SK-N-SH (cell line): ENCODE measurements at regions not wholly inside any gene's neighbourhood (a gene's known extent, or its start where the extent isn't known, plus 50 kb on each side); places are given as distances from the start of the nearest gene placed in this dataset.

ENCODE experiments used
- CTCF ChIA-PET: fragments of 300-600, 350-600 bp; formaldehyde crosslinking; extraction: SDS; loops from one replicate; lab custom pipeline; 2021; lab: Yijun Ruan, JAX
- POLR2A ChIA-PET: fragments of 350-600 bp; sonication (Branson Sonifier 250); formaldehyde crosslinking; extraction: SDS; loops from one replicate; lab custom pipeline; 2020; ENCODE audit warnings: antibody characterized with exemption, inconsistent platforms; lab: Yijun Ruan, JAX
- DNase-seq: peaks from one replicate; pipeline ENCODE4 v3.0.0; 2012
- H2AFZ ChIP-seq: fragments of 200-600 bp; sonication (generic); 2 replicates; pipeline ENCODE4 v1.8.1; 2016; ENCODE audit warnings: antibody characterized with exemption, mild to moderate bottlenecking, low read depth
- H3F3A ChIP-seq: fragments of 200-600 bp; sonication (generic); replicated peaks from 2 replicates; pipeline ENCODE3; 2016; ENCODE audit warnings: antibody characterized with exemption, mild to moderate bottlenecking; ENCODE audit not compliant: insufficient read depth
- H3K27ac ChIP-seq, 2 experiments: fragments of 200-500 bp in 1 of 2; fragments of 200-600 bp in 1 of 2; sonication (Bioruptor generic) in 1 of 2; sonication (generic), shearing (Covaris generic) in 1 of 2; 2 replicates each; pipeline versions ENCODE4 v1.5.1 to v1.6.1; 2014 to 2016; ENCODE audit warnings: low read depth in 2 of 2, inconsistent platforms in 1 of 2, low read length in 1 of 2, mild to moderate bottlenecking in 1 of 2, mixed read lengths in 1 of 2
- H3K27me3 ChIP-seq: fragments of 200-600 bp; sonication (generic), shearing (Covaris generic); 2 replicates; pipeline ENCODE4 v1.6.1; 2016; ENCODE audit warnings: mixed run types; ENCODE audit not compliant: insufficient read depth
- H3K36me3 ChIP-seq, 2 experiments: fragments of 200-500 bp in 1 of 2; fragments of 200-600 bp in 1 of 2; sonication (Bioruptor generic) in 1 of 2; sonication (generic) in 1 of 2; replicated peaks in 1 of 2; 2 replicates each; pipeline versions ENCODE3 to v1.5.1; 2014 to 2016; ENCODE audit warnings: low read length in 1 of 2, mild to moderate bottlenecking in 1 of 2; ENCODE audit not compliant: insufficient read depth in 2 of 2, control insufficient read depth in 1 of 2
- H3K4me1 ChIP-seq, 2 experiments: fragments of 200-500 bp in 1 of 2; fragments of 200-600 bp in 1 of 2; sonication (Bioruptor generic) in 1 of 2; sonication (generic), shearing (Covaris generic) in 1 of 2; 2 replicates each; pipeline versions ENCODE4 v1.5.1 to v1.6.1; 2014 to 2016; ENCODE audit warnings: low read depth in 1 of 2, low read length in 1 of 2, mixed run types in 1 of 2; ENCODE audit not compliant: insufficient read depth in 2 of 2, control insufficient read depth in 1 of 2
- H3K4me2 ChIP-seq: fragments of 200-600 bp; sonication (generic), shearing (Covaris generic); 2 replicates; pipeline ENCODE4 v1.6.1; 2017; ENCODE audit warnings: mixed run types
- H3K4me3 ChIP-seq, 2 experiments: fragments of 200-500 bp in 1 of 2; fragments of 200-600 bp in 1 of 2; sonication (Bioruptor generic) in 1 of 2; sonication (generic), shearing (Covaris generic) in 1 of 2; 2 replicates each; pipeline versions ENCODE4 v1.5.1 to v1.8.1; 2014 to 2016; ENCODE audit warnings: low read depth in 2 of 2, inconsistent platforms in 1 of 2, low read length in 1 of 2, mild to moderate bottlenecking in 1 of 2, mixed read lengths in 1 of 2, moderate library complexity in 1 of 2
- H3K79me2 ChIP-seq: fragments of 200-600 bp; sonication (generic); 2 replicates; pipeline ENCODE4 v1.8.1; 2017; ENCODE audit warnings: mild to moderate bottlenecking; ENCODE audit not compliant: insufficient read depth
- H3K9ac ChIP-seq: fragments of 200-600 bp; sonication (generic); 2 replicates; pipeline ENCODE4 v1.6.1; 2017; ENCODE audit warnings: mixed run types
- H3K9me2 ChIP-seq: fragments of 200-600 bp; sonication (generic); 2 replicates; pipeline ENCODE4 v1.6.1; 2017; ENCODE audit warnings: mixed run types
- H3K9me3 ChIP-seq: fragments of 200-600 bp; sonication (generic); 2 replicates; pipeline ENCODE4 v1.6.1; 2017; ENCODE audit warnings: mixed run types, mild to moderate bottlenecking, moderate library complexity
- H4K20me1 ChIP-seq: fragments of 200-600 bp; sonication (generic); 2 replicates; pipeline ENCODE4 v1.6.1; 2017; ENCODE audit warnings: mild to moderate bottlenecking, mixed run types; ENCODE audit not compliant: insufficient read depth
- CTCF ChIP-seq: fragments of 200-600 bp; sonication (generic); IDR thresholded peaks from 2 replicates; pipeline ENCODE4 v1.6.1; 2017; ENCODE audit warnings: antibody characterized with exemption, mild to moderate bottlenecking, moderate library complexity
- ELF1 ChIP-seq: IDR thresholded peaks from 2 replicates; pipeline ENCODE4 v1.4.0; 2012
- EZH2phosphoT487 ChIP-seq: fragments of 200-600 bp; sonication (generic); IDR thresholded peaks from 2 replicates; pipeline ENCODE4 v1.6.1; 2017; ENCODE audit warnings: low read depth, mixed run types, mild to moderate bottlenecking, antibody characterized with exemption, moderate library complexity, borderline replicate concordance
- FOSL2 ChIP-seq: IDR thresholded peaks from 2 replicates; pipeline ENCODE4 v1.4.0; 2012; ENCODE audit warnings: low read depth, mild to moderate bottlenecking, moderate library complexity, borderline replicate concordance
- FOXJ3 ChIP-seq: sonication (generic); formaldehyde crosslinking; IDR thresholded peaks from 2 replicates; pipeline ENCODE4 v1.5.1; 2020; ENCODE audit warnings: mild to moderate bottlenecking, missing genetic modification reagents
- GABPA ChIP-seq: IDR thresholded peaks from 2 replicates; pipeline ENCODE4 v1.4.0; 2012; ENCODE audit warnings: low read depth, mild to moderate bottlenecking
- GATA2 ChIP-seq: sonication (generic); formaldehyde crosslinking; IDR thresholded peaks from 2 replicates; pipeline ENCODE4 v1.5.0; 2020; ENCODE audit warnings: mild to moderate bottlenecking, missing genetic modification reagents
- JUND ChIP-seq: IDR thresholded peaks from 2 replicates; pipeline ENCODE4 v1.4.0; 2012
- MEF2A ChIP-seq: IDR thresholded peaks from 2 replicates; pipeline ENCODE4 v1.4.0; 2012; ENCODE audit warnings: low read depth, borderline replicate concordance
- NFIC ChIP-seq: IDR thresholded peaks from 2 replicates; pipeline ENCODE4 v1.4.0; 2012; ENCODE audit warnings: borderline replicate concordance
- NRF1 ChIP-seq: IDR thresholded peaks from 2 replicates; pipeline ENCODE4 v1.6.1; 2012; ENCODE audit warnings: low read depth, mild to moderate bottlenecking, low read length
- POLR2AphosphoS5 ChIP-seq: IDR thresholded peaks from 2 replicates; pipeline ENCODE4 v1.6.1; 2012; ENCODE audit warnings: low read depth, low read length
- RAD21 ChIP-seq: IDR thresholded peaks from 2 replicates; pipeline ENCODE4 v1.6.1; 2012; ENCODE audit warnings: mild to moderate bottlenecking, low read length
- RFX5 ChIP-seq: IDR thresholded peaks from 2 replicates; pipeline ENCODE4 v1.6.1; 2012; ENCODE audit warnings: mild to moderate bottlenecking, improper control_type of control experiment, low read length
- RXRA ChIP-seq: IDR thresholded peaks from 2 replicates; pipeline ENCODE4 v1.4.0; 2012; ENCODE audit warnings: low read depth, mild to moderate bottlenecking, borderline replicate concordance
- SIN3A ChIP-seq: IDR thresholded peaks from 2 replicates; pipeline ENCODE4 v1.6.1; 2012; ENCODE audit warnings: low read depth, mild to moderate bottlenecking, low read length, moderate library complexity, borderline replicate concordance
- SMC3 ChIP-seq: IDR thresholded peaks from 2 replicates; pipeline ENCODE4 v1.6.1; 2012; ENCODE audit warnings: low read depth, low read length, improper control_type of control experiment
- TCF12 ChIP-seq: IDR thresholded peaks from 2 replicates; pipeline ENCODE4 v1.4.0; 2012
- TEAD4 ChIP-seq: IDR thresholded peaks from 2 replicates; pipeline ENCODE4 v1.4.0; 2012; ENCODE audit warnings: mild to moderate bottlenecking, borderline replicate concordance; ENCODE audit not compliant: insufficient read depth
- YY1 ChIP-seq: IDR thresholded peaks from 2 replicates; pipeline ENCODE4 v1.4.0; 2012; ENCODE audit warnings: low read depth, mild to moderate bottlenecking
- WGBS: methylation state at CpG from one replicate; pipeline ENCODE4 v1.1.6; 2017; ENCODE audit warnings: low lambda C conversion rate; 5-methylcytosine and 5-hydroxymethylcytosine counted together
- TF ChIP-seq, protein P1 (sequence below): IDR thresholded peaks from 2 replicates; pipeline ENCODE4; 2012
- TF ChIP-seq, protein P2 (sequence below): fragments of 150-350 bp; IDR thresholded peaks from 2 replicates; pipeline ENCODE4 v1.6.1; 2016; ENCODE audit warnings: mild to moderate bottlenecking, low read depth, low read length
- TF ChIP-seq, protein P3 (sequence below): IDR thresholded peaks from 2 replicates; pipeline ENCODE4 v1.4.0; 2012; ENCODE audit warnings: low read depth

- Histone ChIP-seq H3K27ac (no peak overlapping the region), H3K79me2 (no peaks in the 10 kb centered on the region), H3K4me2 (no peak overlapping the region)
- DNase-seq, result no peak
- TF ChIP-seq GABPA (no peak), GATA2 (CRISPR knock-in tag) (no peak), RAD21 (no peak), RFX5 (no peak), EZH2phosphoT487 (no peak), CTCF (no peak), NFIC (no peak), MEF2A (no peak), RXRA (no peak), TCF12 (no peak), SIN3A (no peak), YY1 (no peak), FOSL2 (no peak), FOXJ3 (no peak)
- TF ChIP-seq, protein P1, sequence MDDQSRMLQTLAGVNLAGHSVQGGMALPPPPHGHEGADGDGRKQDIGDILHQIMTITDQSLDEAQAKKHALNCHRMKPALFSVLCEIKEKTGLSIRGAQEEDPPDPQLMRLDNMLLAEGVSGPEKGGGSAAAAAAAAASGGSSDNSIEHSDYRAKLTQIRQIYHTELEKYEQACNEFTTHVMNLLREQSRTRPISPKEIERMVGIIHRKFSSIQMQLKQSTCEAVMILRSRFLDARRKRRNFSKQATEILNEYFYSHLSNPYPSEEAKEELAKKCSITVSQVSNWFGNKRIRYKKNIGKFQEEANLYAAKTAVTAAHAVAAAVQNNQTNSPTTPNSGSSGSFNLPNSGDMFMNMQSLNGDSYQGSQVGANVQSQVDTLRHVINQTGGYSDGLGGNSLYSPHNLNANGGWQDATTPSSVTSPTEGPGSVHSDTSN, result no peak
- TF ChIP-seq, all 33 proteins: peak for 0
- Histone ChIP-seq H3K9me2 (no peaks in the 10 kb centered on the region), H3K27me3 (peaks cover 73% of the 10 kb centered on the region), H3K9me3 (no peaks in the 10 kb centered on the region), H3K9ac (no peak overlapping the region), H3K36me3 (no peaks in the 10 kb centered on the region), H3K4me3 (no peak overlapping the region), H3K4me1 (no peaks in the 10 kb centered on the region; a peak in 1 of 4 replicates), H2AFZ (no peak overlapping the region; the same call in 1 of the 2 replicates), H4K20me1 (no peaks in the 10 kb centered on the region), H3F3A (no peaks in the 10 kb centered on the region)
- 18% methylated on average over 2 of the region's 2 CpGs for WGBS
- POLR2A ChIA-PET, result no interaction called here
- CTCF ChIA-PET, result interaction anchor here (0.6 to 1.5 kb wide), 2 partner anchors 14 to 285 kb away, joined by 3 to 8 read pairs; no protein-coding TSS in a partner anchor
These were observed 64.9 kb upstream of the SHH start for GRCh38 chr7:155877167-155877566.

GRCh38 chr7:155874411-155874810 lies 62.1 kb upstream of the SHH start:
- Histone ChIP-seq H3K9ac (no peak overlapping the region), H3K27ac (no peak overlapping the region), H3K9me3 (no peaks in the 10 kb centered on the region), H3K27me3 (peaks cover 72% of the 10 kb centered on the region), H3K79me2 (no peaks in the 10 kb centered on the region), H3K36me3 (no peaks in the 10 kb centered on the region), H3K4me3 (no peak overlapping the region), H3K9me2 (no peaks in the 10 kb centered on the region), H3K4me1 (no peaks in the 10 kb centered on the region), H2AFZ (no peak overlapping the region), H4K20me1 (no peaks in the 10 kb centered on the region), H3F3A (no peaks in the 10 kb centered on the region), H3K4me2 (no peak overlapping the region)
- WGBS, result 23% methylated on average over 3 of the region's 3 CpGs
- no peak for DNase-seq
- POLR2A ChIA-PET, result no interaction called here
- CTCF ChIA-PET, result no interaction called here
- no peak for TF ChIP-seq SMC3
- TF ChIP-seq, protein P2, sequence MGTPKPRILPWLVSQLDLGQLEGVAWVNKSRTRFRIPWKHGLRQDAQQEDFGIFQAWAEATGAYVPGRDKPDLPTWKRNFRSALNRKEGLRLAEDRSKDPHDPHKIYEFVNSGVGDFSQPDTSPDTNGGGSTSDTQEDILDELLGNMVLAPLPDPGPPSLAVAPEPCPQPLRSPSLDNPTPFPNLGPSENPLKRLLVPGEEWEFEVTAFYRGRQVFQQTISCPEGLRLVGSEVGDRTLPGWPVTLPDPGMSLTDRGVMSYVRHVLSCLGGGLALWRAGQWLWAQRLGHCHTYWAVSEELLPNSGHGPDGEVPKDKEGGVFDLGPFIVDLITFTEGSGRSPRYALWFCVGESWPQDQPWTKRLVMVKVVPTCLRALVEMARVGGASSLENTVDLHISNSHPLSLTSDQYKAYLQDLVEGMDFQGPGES, result no peak
- TF ChIP-seq NRF1, result no peak
- no peak for TF ChIP-seq YY1
- no peak for TF ChIP-seq GATA2 (CRISPR knock-in tag)
- TF ChIP-seq ELF1, result no peak
- TF ChIP-seq TEAD4, result no peak
- TF ChIP-seq SIN3A, result no peak
- TF ChIP-seq GABPA, result no peak
- no peak for TF ChIP-seq MEF2A
- TF ChIP-seq, protein P3, sequence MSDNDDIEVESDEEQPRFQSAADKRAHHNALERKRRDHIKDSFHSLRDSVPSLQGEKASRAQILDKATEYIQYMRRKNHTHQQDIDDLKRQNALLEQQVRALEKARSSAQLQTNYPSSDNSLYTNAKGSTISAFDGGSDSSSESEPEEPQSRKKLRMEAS, result no peak
- TF ChIP-seq EZH2phosphoT487, result no peak
- TF ChIP-seq, protein P1, result no peak
- no peak for TF ChIP-seq POLR2AphosphoS5
- TF ChIP-seq JUND, result no peak
- no peak for TF ChIP-seq RAD21
